EL (cell line): ENCODE measurements at regions not wholly inside any gene's neighbourhood (a gene's known extent, or its start where the extent isn't known, plus 50 kb on each side); places are given as distances from the start of the nearest gene placed in this dataset.
A peak's percentile ranks its signal among the peaks of the same experiment; 100 is the strongest.

Experiments used
- DNase-seq: peaks from one replicate; pipeline ENCODE4 v3.0.0-alpha.2; 2016

DNA sequence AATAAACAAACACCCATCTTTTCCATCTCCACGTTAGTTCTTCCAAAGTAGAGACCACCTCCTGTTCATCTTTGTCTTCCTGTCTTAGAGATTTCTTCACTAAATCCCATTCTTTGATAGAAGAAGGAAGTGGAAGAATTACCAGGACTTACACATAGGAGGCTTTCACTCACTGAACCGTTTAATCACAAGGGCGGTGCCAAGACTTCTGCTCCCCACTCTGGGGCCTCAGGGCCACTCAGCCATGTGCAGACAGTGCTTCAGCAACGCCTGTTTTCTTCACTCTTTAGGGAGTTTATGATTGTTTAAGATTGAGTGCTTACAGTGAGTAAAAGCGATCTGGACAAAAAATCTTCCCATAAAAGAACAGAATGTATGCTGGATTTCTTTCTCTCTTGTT lies 63.9 kb upstream of the SORCS3 start:
- no peak for DNase-seq

DNA sequence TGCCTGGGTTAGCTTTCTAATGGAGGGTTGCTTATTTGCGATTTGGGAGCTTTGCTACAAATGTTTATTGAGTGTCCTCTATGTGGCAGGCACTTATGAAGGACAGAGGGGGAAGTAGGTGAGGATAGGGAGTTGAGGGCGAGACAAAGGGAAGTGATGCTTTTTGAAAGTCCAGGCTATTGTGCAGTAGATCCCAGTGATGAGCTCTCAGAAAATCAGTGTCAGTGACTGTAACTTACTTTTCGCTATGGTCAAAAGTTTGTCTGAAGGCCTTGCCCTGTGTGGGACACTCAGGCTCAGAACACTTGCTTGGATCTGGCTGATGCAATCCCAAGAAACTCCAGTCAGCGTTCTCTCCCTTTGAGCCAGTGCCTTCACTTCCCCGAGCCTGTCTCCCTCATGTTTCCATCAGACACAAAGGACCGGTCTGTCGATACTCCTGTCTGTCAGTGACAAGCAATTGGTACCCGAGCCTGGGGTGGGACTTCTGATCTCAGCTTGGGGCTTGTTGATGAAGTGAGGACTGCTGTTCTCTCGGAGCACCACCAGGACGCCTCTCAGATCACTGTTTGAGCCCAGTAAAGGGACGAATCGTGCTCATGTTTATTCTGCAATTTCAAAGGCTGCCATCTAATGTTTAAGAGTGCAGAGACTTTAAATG lies 63.1 kb upstream of the SORCS3 start:
- no peak for DNase-seq

DNA sequence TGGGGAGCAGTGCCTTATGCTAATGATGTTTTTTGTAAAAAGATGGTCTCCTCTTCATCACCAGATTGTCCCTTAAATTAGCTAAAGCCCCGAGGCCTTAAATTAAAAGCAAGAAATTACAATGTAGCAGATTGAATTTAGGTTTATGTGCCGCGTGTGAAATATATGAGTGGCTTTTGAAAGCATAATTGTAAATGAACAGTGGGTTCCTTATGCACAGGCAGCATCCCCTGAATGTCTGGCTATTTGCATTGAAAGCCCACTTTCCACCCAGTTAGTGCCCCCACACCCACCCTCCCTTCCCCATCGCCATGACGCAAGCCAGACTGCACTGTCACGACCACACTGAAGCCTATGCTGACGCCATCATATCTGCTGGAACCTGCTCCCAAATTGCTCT lies 62.4 kb upstream of the SORCS3 start:
- no peak for DNase-seq

DNA sequence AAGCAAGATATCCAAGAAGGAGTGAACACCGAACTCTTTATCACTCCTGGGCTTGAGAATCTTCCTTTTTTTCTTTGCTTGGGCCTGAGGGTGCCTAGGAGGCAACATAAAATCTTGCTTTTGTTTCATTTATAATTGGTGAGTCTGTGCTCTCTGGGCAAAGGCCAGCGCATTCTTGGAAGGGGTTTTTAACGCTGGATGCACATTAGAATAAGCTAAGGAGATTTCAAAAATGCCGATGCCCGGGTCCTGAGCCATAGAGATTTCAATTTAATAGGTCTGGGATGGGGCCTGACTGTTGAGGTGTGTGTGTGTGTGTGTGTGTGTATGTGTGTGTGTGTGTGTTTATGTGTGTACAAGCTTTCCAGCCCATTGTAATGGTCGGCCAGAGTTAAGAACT lies 62.0 kb upstream of the SORCS3 start:
- no peak for DNase-seq

DNA sequence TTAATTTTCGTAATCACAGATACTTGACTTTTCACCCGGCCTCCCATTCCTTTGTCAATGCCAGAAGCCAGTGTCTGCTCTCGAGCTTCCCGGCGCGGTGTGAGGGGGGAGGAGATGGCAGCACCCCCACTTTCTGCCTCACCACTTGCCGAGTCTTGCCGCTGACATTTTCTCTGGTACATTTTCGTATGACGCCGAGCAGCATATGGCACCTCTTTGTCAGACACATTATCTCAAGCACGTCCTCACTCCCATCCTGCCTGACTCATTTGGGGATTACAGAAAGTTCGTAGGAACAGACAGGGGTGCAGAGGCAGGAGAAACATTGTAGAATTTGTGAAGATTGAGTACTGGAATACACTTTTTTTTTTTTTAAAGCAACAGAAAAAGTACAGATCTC lies 60.8 kb upstream of the SORCS3 start:
- DNase-seq: peak; percentile 74

DNA sequence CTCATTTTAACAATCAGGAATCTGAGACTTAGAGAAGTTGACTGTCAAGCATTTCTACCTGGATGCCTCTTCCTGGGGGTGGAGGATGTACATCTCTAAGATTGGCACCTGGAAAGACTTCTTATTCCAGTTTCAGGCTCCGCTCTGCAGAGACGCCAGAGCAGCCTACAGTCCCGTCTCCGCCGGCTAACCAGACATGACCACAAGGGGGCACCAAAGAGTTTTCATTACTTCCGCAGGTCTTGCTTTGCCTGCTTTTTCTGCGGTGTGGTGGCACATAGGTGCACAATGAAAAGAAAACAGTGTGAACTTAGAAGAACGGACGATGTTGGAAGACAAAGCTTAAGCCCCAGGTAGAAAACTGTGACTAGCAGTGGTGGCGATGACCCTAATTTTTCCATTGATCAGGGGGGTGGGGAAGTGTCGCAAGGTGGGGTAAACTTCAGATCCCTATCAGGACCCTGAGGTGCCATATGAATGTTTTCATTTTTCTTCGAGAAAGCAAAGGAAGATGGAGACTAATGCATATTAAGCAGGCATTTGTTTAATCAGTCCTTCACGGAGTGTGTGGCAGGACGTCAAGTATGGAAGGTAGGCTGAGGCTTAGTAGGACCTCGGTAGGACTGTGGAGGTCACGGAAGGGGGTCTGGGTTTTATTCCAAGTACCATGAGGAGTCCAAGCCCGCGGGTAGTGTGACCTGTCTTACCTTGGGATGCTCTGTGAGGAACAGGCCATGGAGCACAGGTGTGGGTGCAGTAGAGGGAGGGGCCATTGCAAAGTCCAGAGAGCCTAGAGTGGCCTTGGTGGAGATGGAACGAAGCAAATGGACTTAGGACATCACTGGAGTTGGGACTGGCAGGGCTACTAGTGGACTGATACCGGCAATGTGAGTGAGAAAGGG lies 60.1 kb upstream of the SORCS3 start:
- peak; percentile 80 for DNase-seq

DNA sequence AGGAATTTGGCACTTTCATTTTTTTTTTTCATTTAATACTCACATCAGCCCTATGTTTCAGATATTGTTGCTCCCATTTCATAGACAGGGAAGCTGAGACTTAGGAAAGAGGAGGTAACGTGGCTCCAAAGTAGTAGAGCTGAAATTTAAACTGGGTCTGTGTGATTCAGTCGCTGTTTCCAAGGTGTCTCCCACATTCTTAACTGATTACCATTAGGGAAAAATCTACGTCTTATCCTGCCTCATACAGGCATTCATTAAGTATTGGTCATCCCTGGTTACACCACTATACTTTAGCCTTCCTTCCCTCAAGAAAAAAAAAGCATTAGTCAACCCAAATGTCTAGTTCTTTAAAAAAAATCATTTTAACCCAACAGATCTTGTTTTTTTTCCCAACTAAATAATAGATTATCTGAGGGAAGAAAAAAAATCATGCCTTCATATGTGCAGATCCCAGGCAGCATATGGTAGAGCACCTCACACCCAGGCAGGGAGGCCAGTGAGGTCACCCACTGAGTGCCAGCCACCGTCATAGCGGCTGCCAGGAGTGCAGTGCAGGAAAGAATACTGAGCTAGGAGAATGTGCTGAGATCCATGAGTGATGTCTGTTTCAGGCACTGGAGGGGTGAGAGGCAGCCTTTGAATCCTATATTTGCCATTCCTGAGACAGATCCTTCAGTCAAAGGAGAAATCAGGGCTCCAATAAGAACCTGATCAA lies 59.0 kb upstream of the SORCS3 start:
- DNase-seq: peak; percentile 90

DNA sequence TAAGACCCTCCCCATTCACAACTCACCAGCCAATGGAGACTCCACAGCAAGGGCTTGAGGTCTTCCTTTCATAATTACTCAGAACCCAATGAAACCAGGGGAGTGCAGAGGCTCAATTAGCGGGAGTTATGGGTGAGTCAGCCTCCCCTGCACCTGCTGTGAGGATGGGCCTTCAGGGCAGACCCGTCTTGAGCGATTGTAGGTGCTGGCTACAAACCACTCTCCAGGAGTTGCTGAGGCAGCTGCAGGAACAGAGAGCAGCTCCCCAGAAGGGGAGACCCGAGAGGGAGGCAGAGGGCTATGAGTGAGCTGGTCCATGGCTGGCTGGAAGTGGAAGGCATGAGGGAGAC lies 58.5 kb upstream of the SORCS3 start:
- peak; percentile 59 for DNase-seq

DNA sequence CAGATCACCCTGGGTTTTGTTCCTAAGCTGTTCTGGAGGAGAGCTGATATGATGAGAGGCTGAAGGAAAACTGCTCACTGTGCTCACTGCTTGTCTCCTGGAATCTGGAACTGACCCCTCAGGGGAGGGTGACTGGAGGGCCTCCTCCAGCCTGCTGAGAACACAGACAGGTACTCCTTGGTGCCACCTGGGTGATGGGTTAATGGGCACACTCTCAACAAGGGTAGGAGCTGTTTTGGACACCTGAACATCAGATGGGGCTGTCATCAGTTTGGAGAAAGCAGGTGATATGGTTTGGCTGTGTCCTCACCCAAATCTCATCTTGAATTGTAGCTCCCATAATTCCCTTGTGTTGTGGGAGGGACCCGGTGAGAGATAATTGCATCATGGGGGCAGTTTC lies 58.1 kb upstream of the SORCS3 start:
- no peak for DNase-seq

DNA sequence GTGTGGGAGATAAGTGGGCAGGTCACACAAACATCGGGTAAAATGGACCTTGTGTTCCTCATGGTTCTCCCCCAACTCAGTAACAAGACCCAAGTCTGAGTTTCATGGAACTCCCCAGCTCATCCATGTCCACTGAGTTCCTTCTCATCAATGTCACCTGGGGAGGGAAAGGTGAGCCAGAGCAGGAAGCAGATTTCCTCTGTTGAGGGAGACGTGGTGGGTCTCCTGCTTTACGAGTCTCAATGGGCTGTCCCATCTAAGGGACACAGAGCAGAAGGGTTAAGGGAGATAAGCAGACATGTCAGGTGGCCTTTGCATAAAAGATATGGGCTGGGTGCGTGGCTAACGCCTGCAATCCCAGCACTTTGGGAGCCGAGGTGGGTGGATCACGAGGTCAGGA lies 56.5 kb upstream of the SORCS3 start:
- DNase-seq: no peak

DNA sequence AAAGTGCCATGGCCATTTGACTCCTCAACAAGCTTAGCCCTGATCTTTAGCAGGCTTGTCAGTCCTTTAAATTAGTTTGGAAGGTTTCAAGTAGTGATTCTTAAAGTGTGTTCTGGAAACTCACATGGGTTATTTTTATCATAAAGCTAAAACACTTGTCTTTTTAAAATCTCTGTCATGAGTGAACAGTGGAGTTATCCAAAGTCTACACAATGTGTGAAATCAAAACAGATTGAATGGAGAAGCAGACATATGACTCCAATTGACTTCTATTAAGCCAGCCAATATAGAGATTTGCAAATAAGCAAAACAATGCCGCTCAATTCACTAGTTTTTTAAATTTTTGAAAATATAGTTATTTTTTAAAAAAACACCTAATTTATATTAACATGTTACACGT lies 53.3 kb upstream of the SORCS3 start:
- DNase-seq: no peak

DNA sequence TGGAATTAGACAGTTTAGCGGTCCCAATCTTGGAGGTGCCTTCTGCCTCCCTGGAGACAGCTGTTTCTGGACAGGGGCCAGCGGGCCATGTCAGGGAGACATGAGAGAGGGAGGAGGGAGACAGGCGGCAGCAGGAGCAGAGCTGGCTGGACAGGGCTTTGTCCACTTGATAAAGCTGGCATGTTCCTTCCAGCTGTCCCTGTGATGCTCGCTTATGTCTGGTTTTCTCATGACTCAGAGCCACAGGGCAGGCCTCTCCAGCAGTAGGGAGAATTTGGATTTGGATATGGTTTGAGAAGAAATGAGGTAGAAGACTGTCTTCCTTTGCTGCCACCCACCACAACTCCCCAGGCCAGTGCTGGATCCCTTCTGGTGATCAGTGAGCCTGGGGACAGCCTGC lies 51.7 kb upstream of the SORCS3 start:
- DNase-seq: peak; percentile 64

DNA sequence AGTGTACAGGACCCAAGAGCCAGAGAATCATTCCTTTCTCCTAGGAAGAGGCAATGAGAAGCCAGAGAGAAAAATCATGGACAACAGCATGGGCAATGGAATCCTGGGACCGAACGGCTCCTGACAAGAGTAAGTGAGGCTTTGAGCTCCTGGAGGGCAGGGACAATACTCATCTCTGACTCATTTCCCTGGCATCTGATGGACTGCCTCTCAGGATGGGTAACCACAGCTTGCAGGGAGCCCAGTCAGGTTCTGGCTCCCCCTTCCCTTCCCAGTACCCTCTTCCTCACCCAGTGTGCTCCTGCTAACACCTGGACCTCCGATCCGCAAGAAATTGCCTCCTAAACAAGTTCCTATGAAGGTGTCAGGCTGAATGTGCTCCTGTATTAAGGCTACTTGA lies 51.2 kb upstream of the SORCS3 start:
- DNase-seq: peak; percentile 93
